HepG2 (cell line): ENCODE measurements at regions not wholly inside any gene's neighbourhood (a gene's known extent, or its start where the extent isn't known, plus 50 kb on each side); places are given as distances from the start of the nearest gene placed in this dataset.

Experiments used
- EZH2 ChIP-seq: conservative IDR thresholded peaks from 2 replicates; pipeline ENCODE4 v1.6.1; 2012; ENCODE audit warnings: mild to moderate bottlenecking, low read depth, low read length, moderate library complexity
- HDAC2 ChIP-seq: sonication (generic); formaldehyde crosslinking; IDR thresholded peaks from 2 replicates; pipeline ENCODE4 v1.4.0; 2020; ENCODE audit warnings: missing genetic modification reagents
- POLR2AphosphoS5 ChIP-seq: IDR thresholded peaks from 2 replicates; pipeline ENCODE4 v1.6.1; 2012; ENCODE audit warnings: low read depth, low read length
- TAF1 ChIP-seq: sonication (generic); formaldehyde crosslinking; IDR thresholded peaks from 2 replicates; pipeline ENCODE4 v1.4.0; 2020; ENCODE audit warnings: missing genetic modification reagents
- ZFAT ChIP-seq: sonication (generic); formaldehyde crosslinking; conservative IDR thresholded peaks from 2 replicates; pipeline ENCODE4 v1.8.1; 2023; ENCODE audit warnings: missing genetic modification reagents, inconsistent platforms
- ZFY ChIP-seq: sonication (generic); formaldehyde crosslinking; IDR thresholded peaks from 2 replicates; pipeline ENCODE4 v1.4.0; 2020; ENCODE audit warnings: missing genetic modification reagents
- ZNF33A ChIP-seq: sonication (generic); formaldehyde crosslinking; IDR thresholded peaks from 2 replicates; pipeline ENCODE4 v1.5.1; 2020; ENCODE audit warnings: missing genetic modification reagents, mild to moderate bottlenecking, moderate library complexity, borderline replicate concordance
- ZNF790 ChIP-seq: sonication (generic); formaldehyde crosslinking; IDR thresholded peaks from 2 replicates; pipeline ENCODE4 v1.8.0; 2022; ENCODE audit warnings: missing genetic modification reagents, mild to moderate bottlenecking, borderline replicate concordance
- TF ChIP-seq, protein P1 (sequence below): sonication (generic); formaldehyde crosslinking; IDR thresholded peaks from 2 replicates; pipeline ENCODE4 v1.9.0; 2021; ENCODE audit warnings: missing genetic modification reagents, borderline replicate concordance
- TF ChIP-seq, protein P2 (sequence below): sonication (generic); formaldehyde crosslinking; IDR thresholded peaks from 2 replicates; pipeline ENCODE4 v1.5.0; 2020; ENCODE audit warnings: mild to moderate bottlenecking, missing genetic modification reagents, moderate library complexity
- TF ChIP-seq, protein P3 (sequence below): fragments of 450-650 bp; IDR thresholded peaks from 2 replicates; pipeline ENCODE4 v1.6.1; 2016
- TF ChIP-seq, protein P4 (sequence below): sonication (generic); formaldehyde crosslinking; IDR thresholded peaks from 2 replicates; pipeline ENCODE4 v1.4.0; 2020; ENCODE audit warnings: missing genetic modification reagents

DNA sequence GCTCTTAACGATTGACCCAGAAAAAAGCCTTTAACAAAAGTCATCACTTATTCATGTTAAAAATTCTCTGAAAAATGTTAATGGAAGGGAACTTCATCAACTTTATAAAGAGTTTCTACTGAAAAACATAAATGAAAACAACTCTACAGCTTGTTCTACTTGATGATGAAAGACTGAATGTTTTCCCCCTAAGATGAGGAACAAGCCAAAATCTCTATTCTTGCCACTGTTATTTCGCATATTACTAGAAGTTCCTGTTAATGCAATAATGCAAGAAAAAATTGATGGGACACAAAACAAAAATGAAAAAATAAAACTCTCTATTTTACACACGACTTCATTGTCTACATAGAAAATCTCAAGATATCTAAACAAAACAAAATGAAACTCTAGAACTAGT, 249.8 kb upstream of the AKR1E2 start:
- TF ChIP-seq ZFY (CRISPR knock-in tag) (no peak), POLR2AphosphoS5 (no peak), EZH2 (no peak), TAF1 (CRISPR knock-in tag) (no peak), ZFAT (no peak), HDAC2 (CRISPR knock-in tag) (no peak), ZNF33A (no peak), ZNF790 (no peak)
- TF ChIP-seq, protein P1, sequence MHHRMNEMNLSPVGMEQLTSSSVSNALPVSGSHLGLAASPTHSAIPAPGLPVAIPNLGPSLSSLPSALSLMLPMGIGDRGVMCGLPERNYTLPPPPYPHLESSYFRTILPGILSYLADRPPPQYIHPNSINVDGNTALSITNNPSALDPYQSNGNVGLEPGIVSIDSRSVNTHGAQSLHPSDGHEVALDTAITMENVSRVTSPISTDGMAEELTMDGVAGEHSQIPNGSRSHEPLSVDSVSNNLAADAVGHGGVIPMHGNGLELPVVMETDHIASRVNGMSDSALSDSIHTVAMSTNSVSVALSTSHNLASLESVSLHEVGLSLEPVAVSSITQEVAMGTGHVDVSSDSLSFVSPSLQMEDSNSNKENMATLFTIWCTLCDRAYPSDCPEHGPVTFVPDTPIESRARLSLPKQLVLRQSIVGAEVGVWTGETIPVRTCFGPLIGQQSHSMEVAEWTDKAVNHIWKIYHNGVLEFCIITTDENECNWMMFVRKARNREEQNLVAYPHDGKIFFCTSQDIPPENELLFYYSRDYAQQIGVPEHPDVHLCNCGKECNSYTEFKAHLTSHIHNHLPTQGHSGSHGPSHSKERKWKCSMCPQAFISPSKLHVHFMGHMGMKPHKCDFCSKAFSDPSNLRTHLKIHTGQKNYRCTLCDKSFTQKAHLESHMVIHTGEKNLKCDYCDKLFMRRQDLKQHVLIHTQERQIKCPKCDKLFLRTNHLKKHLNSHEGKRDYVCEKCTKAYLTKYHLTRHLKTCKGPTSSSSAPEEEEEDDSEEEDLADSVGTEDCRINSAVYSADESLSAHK = no peak
- TF ChIP-seq, protein P2, sequence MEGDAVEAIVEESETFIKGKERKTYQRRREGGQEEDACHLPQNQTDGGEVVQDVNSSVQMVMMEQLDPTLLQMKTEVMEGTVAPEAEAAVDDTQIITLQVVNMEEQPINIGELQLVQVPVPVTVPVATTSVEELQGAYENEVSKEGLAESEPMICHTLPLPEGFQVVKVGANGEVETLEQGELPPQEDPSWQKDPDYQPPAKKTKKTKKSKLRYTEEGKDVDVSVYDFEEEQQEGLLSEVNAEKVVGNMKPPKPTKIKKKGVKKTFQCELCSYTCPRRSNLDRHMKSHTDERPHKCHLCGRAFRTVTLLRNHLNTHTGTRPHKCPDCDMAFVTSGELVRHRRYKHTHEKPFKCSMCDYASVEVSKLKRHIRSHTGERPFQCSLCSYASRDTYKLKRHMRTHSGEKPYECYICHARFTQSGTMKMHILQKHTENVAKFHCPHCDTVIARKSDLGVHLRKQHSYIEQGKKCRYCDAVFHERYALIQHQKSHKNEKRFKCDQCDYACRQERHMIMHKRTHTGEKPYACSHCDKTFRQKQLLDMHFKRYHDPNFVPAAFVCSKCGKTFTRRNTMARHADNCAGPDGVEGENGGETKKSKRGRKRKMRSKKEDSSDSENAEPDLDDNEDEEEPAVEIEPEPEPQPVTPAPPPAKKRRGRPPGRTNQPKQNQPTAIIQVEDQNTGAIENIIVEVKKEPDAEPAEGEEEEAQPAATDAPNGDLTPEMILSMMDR (CRISPR knock-in tag) = no peak
- TF ChIP-seq, protein P3, sequence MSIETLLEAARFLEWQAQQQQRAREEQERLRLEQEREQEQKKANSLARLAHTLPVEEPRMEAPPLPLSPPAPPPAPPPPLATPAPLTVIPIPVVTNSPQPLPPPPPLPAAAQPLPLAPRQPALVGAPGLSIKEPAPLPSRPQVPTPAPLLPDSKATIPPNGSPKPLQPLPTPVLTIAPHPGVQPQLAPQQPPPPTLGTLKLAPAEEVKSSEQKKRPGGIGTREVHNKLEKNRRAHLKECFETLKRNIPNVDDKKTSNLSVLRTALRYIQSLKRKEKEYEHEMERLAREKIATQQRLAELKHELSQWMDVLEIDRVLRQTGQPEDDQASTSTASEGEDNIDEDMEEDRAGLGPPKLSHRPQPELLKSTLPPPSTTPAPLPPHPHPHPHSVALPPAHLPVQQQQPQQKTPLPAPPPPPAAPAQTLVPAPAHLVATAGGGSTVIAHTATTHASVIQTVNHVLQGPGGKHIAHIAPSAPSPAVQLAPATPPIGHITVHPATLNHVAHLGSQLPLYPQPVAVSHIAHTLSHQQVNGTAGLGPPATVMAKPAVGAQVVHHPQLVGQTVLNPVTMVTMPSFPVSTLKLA = no peak
- TF ChIP-seq, protein P4, sequence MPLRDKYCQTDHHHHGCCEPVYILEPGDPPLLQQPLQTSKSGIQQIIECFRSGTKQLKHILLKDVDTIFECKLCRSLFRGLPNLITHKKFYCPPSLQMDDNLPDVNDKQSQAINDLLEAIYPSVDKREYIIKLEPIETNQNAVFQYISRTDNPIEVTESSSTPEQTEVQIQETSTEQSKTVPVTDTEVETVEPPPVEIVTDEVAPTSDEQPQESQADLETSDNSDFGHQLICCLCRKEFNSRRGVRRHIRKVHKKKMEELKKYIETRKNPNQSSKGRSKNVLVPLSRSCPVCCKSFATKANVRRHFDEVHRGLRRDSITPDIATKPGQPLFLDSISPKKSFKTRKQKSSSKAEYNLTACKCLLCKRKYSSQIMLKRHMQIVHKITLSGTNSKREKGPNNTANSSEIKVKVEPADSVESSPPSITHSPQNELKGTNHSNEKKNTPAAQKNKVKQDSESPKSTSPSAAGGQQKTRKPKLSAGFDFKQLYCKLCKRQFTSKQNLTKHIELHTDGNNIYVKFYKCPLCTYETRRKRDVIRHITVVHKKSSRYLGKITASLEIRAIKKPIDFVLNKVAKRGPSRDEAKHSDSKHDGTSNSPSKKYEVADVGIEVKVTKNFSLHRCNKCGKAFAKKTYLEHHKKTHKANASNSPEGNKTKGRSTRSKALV (CRISPR knock-in tag) = no peak
